Body of pancreas (tissue), 4 donors: ENCODE measurements at regions not wholly inside any gene's neighbourhood (a gene's known extent, or its start where the extent isn't known, plus 50 kb on each side); places are given as distances from the start of the nearest gene placed in this dataset.

Source experiments
- ATAC-seq: fragments of 150-250 bp; one replicate; pipeline ENCODE4 v1.9.1; 2016
- DNase-seq, 4 donors: peaks; one replicate each; pipeline ENCODE4 v3.0.0-alpha.2; 2019
- H3K27ac ChIP-seq, 4 donors: fragments of 200-600 bp; sonication (generic); 1 replicate in 3 of 4; 2 replicates in 1 of 4; pipeline versions ENCODE4 v1.5.1 to v1.6.1; 2016 to 2019; ENCODE audit warnings: mild to moderate bottlenecking in 1 of 4, mixed read lengths in 1 of 4, moderate library complexity in 1 of 4
- H3K27me3 ChIP-seq, 2 donors: fragments of 200-600 bp; sonication (generic); one replicate each; pipeline ENCODE4 v1.6.0; 2016; ENCODE audit warnings: mild to moderate bottlenecking in 1 of 2
- H3K36me3 ChIP-seq, 2 donors: fragments of 200-600 bp; sonication (generic); replicated peaks in 1 of 2; 2 replicates each; pipeline ENCODE4 v1.5.1; 2016; ENCODE audit warnings: low read depth in 2 of 2; ENCODE audit not compliant: insufficient read depth in 1 of 2
- H3K4me1 ChIP-seq: fragments of 200-600 bp; sonication (generic); one replicate; pipeline ENCODE4 v1.6.0; 2016
- H3K4me3 ChIP-seq, 2 donors: fragments of 200-600 bp; sonication (generic); 1 replicate in 1 of 2; 2 replicates in 1 of 2; pipeline ENCODE4 v1.5.1; 2016 to 2019
- H3K9me3 ChIP-seq, 3 donors: fragments of 200-600 bp; sonication (generic); 1 replicate in 2 of 3; 2 replicates in 1 of 3; pipeline ENCODE4 v1.5.1; 2016
- CTCF ChIP-seq, 7 experiments: fragments of 450-650 bp in 4 of 7; fragments of 200-600 bp in 3 of 7; sonication (generic) in 3 of 7; IDR thresholded peaks; one replicate each; pipeline ENCODE4 v1.5.1; 2016 to 2019; ENCODE audit warnings: antibody characterized with exemption in 7 of 7
- POLR2A ChIP-seq, 3 donors: fragments of 450-650 bp; IDR thresholded peaks; one replicate each; pipeline ENCODE4 v1.6.1; 2016; ENCODE audit warnings: antibody characterized with exemption in 3 of 3, mild to moderate bottlenecking in 2 of 3
- WGBS, 2 donors: methylation state at CpG; one replicate each; pipeline ENCODE4 v1.1.5; 2017; 5-methylcytosine and 5-hydroxymethylcytosine counted together
- intact Hi-C: fragments of 100-400 bp; cut with DNase I; formaldehyde crosslinking; loops from one replicate; pipeline ENCODE4 v1.15.1; 2023

GRCh38 chr14:101098641-101099040 lies 195.1 kb upstream of the RTL1 start:
- Histone ChIP-seq H3K9me3 (no peaks in the 10 kb centered on the region), H3K27me3 (no peaks in the 10 kb centered on the region), H3K27ac (no peak overlapping the region), H3K4me1 (no peaks in the 10 kb centered on the region), H3K4me3 (no peak overlapping the region), H3K36me3 (no peaks in the 10 kb centered on the region)
- DNase-seq (no peak), ATAC-seq (no peak)
- intact Hi-C loops = no loop called here
- 13 to 24% methylated on average over 2 of the region's 2 CpGs for WGBS, 2 donors
- TF ChIP-seq CTCF (IDR thresholded peaks at IDR 0.05) (no peak), POLR2A (IDR thresholded peaks at IDR 0.05) (no peak)

GRCh38 chr14:101101456-101102056 lies 198.0 kb upstream of the RTL1 start:
- ATAC-seq (no peak), DNase-seq (no peak)
- no peaks in the 10 kb centered on the region for H3K4me1 ChIP-seq
- no peak overlapping the region for H3K27ac ChIP-seq
- H3K27me3 ChIP-seq = no peaks in the 10 kb centered on the region
- no peaks in the 10 kb centered on the region for H3K36me3 ChIP-seq
- no peaks in the 10 kb centered on the region for H3K9me3 ChIP-seq
- intact Hi-C loops = no loop called here
- no peak overlapping the region for H3K4me3 ChIP-seq
- no peak for TF ChIP-seq CTCF (IDR thresholded peaks at IDR 0.05)
- TF ChIP-seq POLR2A (IDR thresholded peaks at IDR 0.05) = no peak
- WGBS, 2 donors = 89 to 91% methylated on average over 4 to 5 of the region's 5 CpGs

GRCh38 chr14:101102875-101103274 lies 199.4 kb upstream of the RTL1 start:
- Histone ChIP-seq H3K4me1 (no peaks in the 10 kb centered on the region), H3K4me3 (no peak overlapping the region), H3K27ac (no peak overlapping the region), H3K36me3 (no peaks in the 10 kb centered on the region), H3K27me3 (no peaks in the 10 kb centered on the region), H3K9me3 (no peaks in the 10 kb centered on the region)
- intact Hi-C loops = no loop called here
- TF ChIP-seq POLR2A (IDR thresholded peaks at IDR 0.05) = no peak
- no peak for TF ChIP-seq CTCF (IDR thresholded peaks at IDR 0.05)
- 78 to 87% methylated on average over 7 to 9 of the region's 9 CpGs for WGBS, 2 donors
- no peak for ATAC-seq
- DNase-seq = no peak

GRCh38 chr14:101103321-101103901 lies 199.9 kb upstream of the RTL1 start:
- H3K9me3 ChIP-seq = no peaks in the 10 kb centered on the region
- DNase-seq (no peak), ATAC-seq (no peak)
- no peak overlapping the region for H3K4me3 ChIP-seq
- H3K27me3 ChIP-seq = no peaks in the 10 kb centered on the region
- no peak overlapping the region for H3K27ac ChIP-seq
- H3K4me1 ChIP-seq = no peaks in the 10 kb centered on the region
- no peaks in the 10 kb centered on the region for H3K36me3 ChIP-seq
- intact Hi-C loops = no loop called here
- TF ChIP-seq CTCF (IDR thresholded peaks at IDR 0.05) (no peak), POLR2A (IDR thresholded peaks at IDR 0.05) (no peak)
- 87 to 92% methylated on average over 26 of the region's 26 CpGs for WGBS, 2 donors

GRCh38 chr14:101104485-101104884 lies 201.0 kb upstream of the RTL1 start:
- Histone ChIP-seq H3K9me3 (no peaks in the 10 kb centered on the region), H3K4me3 (no peak overlapping the region), H3K36me3 (no peaks in the 10 kb centered on the region), H3K27ac (no peak overlapping the region), H3K4me1 (no peaks in the 10 kb centered on the region), H3K27me3 (no peaks in the 10 kb centered on the region)
- ATAC-seq (no peak), DNase-seq (no peak)
- 77 to 86% methylated on average over 4 of the region's 4 CpGs for WGBS, 2 donors
- intact Hi-C loops = no loop called here
- no peak for TF ChIP-seq CTCF (IDR thresholded peaks at IDR 0.05)
- no peak for TF ChIP-seq POLR2A (IDR thresholded peaks at IDR 0.05)
